OCI-LY1 (cell line): ENCODE measurements at regions not wholly inside any gene's neighbourhood (a gene's known extent, or its start where the extent isn't known, plus 50 kb on each side); places are given as distances from the start of the nearest gene placed in this dataset.

ENCODE experiments used
- CTCF ChIP-seq: fragments of 200-600 bp; sonication (generic), shearing (Covaris generic); IDR thresholded peaks from 2 replicates; pipeline ENCODE4 v1.5.1; 2017; ENCODE audit warnings: mild to moderate bottlenecking, antibody characterized with exemption, low read length, moderate library complexity, mixed read lengths
- EZH2 ChIP-seq: fragments of 200-600 bp; sonication (generic), shearing (Covaris generic); IDR thresholded peaks from 2 replicates; pipeline ENCODE4 v1.8.0; 2017; ENCODE audit warnings: borderline replicate concordance, mixed run types, mild to moderate bottlenecking, antibody characterized with exemption, low read length, moderate library complexity, mixed read lengths

DNA sequence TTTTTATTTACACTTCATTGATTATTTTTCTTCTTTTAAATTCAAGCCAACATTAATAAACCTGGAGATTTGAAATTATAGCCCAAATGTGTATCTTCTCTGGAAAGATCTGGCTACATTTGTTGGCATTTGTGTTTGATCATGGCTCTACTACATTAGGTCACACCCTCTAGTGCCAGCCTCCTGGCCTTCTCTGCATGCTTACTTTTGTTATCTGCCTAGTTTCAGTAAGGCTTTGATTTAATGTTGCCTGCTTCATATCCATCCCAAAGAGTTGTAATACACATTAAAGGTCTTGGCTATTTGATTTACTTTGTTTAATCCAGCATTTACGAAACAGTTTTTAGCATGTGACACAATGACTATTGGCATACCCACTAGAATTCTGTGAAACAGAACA, 224.5 kb downstream of the TRAM1L1 start:
- TF ChIP-seq CTCF = no peak
- no peak for TF ChIP-seq EZH2
